Liver (tissue), 8 donors: ENCODE measurements at regions not wholly inside any gene's neighbourhood (a gene's known extent, or its start where the extent isn't known, plus 50 kb on each side); places are given as distances from the start of the nearest gene placed in this dataset.
"Not testable (repeated sequence)": the region's sequence is repeated elsewhere in the genome, so short reads cannot be mapped to it uniquely, and the experiment has no call there.

ENCODE experiments used
- DNase-seq: peaks from one replicate; pipeline ENCODE4 v3.0.0-alpha.2; 2017; ENCODE audit warnings: low spot score
- H3K27ac ChIP-seq, 2 donors: one replicate each; pipeline ENCODE4 v1.7.0; 2013; ENCODE audit warnings: inconsistent platforms in 2 of 2, low read length in 2 of 2, control low read depth in 1 of 2, low read depth in 1 of 2, mild to moderate bottlenecking in 1 of 2
- H3K27me3 ChIP-seq, 4 donors: one replicate each; pipeline versions ENCODE4 v1.6.1 to v1.7.0; 2013; ENCODE audit warnings: low read length in 3 of 4, inconsistent platforms in 1 of 4, mild to moderate bottlenecking in 1 of 4, moderate library complexity in 1 of 4; ENCODE audit not compliant: control insufficient read depth in 4 of 4, insufficient read depth in 4 of 4
- H3K36me3 ChIP-seq, 4 donors: one replicate each; pipeline versions ENCODE4 v1.6.1 to v1.7.0; 2013; ENCODE audit warnings: low read length in 3 of 4, mild to moderate bottlenecking in 3 of 4, low read depth in 1 of 4, moderate library complexity in 1 of 4; ENCODE audit not compliant: control insufficient read depth in 4 of 4, insufficient read depth in 3 of 4
- H3K4me1 ChIP-seq, 4 donors: one replicate each; pipeline versions ENCODE4 v1.6.1 to v1.7.0; 2013; ENCODE audit warnings: low read length in 3 of 4, mild to moderate bottlenecking in 3 of 4, moderate library complexity in 1 of 4; ENCODE audit not compliant: control insufficient read depth in 4 of 4, insufficient read depth in 4 of 4
- H3K4me3 ChIP-seq, 3 donors: one replicate each; pipeline versions ENCODE4 v1.6.1 to v1.7.0; 2013; ENCODE audit warnings: low read length in 3 of 3, control low read depth in 1 of 3, low read depth in 1 of 3, mild to moderate bottlenecking in 1 of 3
- H3K9ac ChIP-seq, 2 donors: one replicate each; pipeline ENCODE4 v1.7.0; 2013; ENCODE audit warnings: low read length in 2 of 2, mild to moderate bottlenecking in 2 of 2, moderate library complexity in 2 of 2, control low read depth in 1 of 2, low read depth in 1 of 2
- H3K9me3 ChIP-seq, 4 donors: one replicate each; pipeline versions ENCODE4 v1.6.1 to v1.7.0; 2013; ENCODE audit warnings: low read length in 3 of 4; ENCODE audit not compliant: control insufficient read depth in 4 of 4
- EGR1 ChIP-seq, 2 donors: IDR thresholded peaks; 2 replicates each; pipeline ENCODE4 v1.6.1; 2016 to 2018; ENCODE audit warnings: antibody characterized with exemption in 2 of 2, low read depth in 2 of 2
- FOXA1 ChIP-seq: IDR thresholded peaks from 2 replicates; pipeline ENCODE4 v1.6.1; 2016; ENCODE audit warnings: antibody characterized with exemption
- FOXA2 ChIP-seq: IDR thresholded peaks from 2 replicates; pipeline ENCODE4 v1.6.1; 2016; ENCODE audit warnings: antibody characterized with exemption
- GABPA ChIP-seq, 2 donors: IDR thresholded peaks in 1 of 2; conservative IDR thresholded peaks in 1 of 2; 2 replicates each; pipeline ENCODE4 v1.6.1; 2016; ENCODE audit warnings: antibody characterized with exemption in 2 of 2, mild to moderate bottlenecking in 1 of 2, moderate library complexity in 1 of 2
- HNF4A ChIP-seq, 2 donors: conservative IDR thresholded peaks; 2 replicates each; pipeline ENCODE4 v1.6.1; 2016; ENCODE audit warnings: antibody characterized with exemption in 2 of 2, mild to moderate bottlenecking in 2 of 2
- HNF4G ChIP-seq: IDR thresholded peaks from 2 replicates; pipeline ENCODE4 v1.6.1; 2016; ENCODE audit warnings: antibody characterized with exemption
- JUND ChIP-seq, 2 donors: IDR thresholded peaks; 2 replicates each; pipeline ENCODE4 v1.6.1; 2016; ENCODE audit warnings: antibody characterized with exemption in 2 of 2
- NR2F2 ChIP-seq: IDR thresholded peaks from 2 replicates; pipeline ENCODE4 v1.6.1; 2016; ENCODE audit warnings: antibody characterized with exemption
- RAD21 ChIP-seq, 2 donors: IDR thresholded peaks; 2 replicates each; pipeline ENCODE4 v1.6.1; 2016; ENCODE audit warnings: antibody characterized with exemption in 2 of 2, mild to moderate bottlenecking in 2 of 2
- RXRA ChIP-seq, 2 donors: IDR thresholded peaks; 2 replicates each; pipeline ENCODE4 v1.6.1; 2017 to 2018; ENCODE audit warnings: antibody characterized with exemption in 2 of 2, mild to moderate bottlenecking in 1 of 2
- SP1 ChIP-seq: IDR thresholded peaks from 2 replicates; pipeline ENCODE4 v1.6.1; 2018; ENCODE audit warnings: antibody characterized with exemption, mild to moderate bottlenecking
- TAF1 ChIP-seq: conservative IDR thresholded peaks from 2 replicates; pipeline ENCODE4 v1.6.1; 2016; ENCODE audit warnings: antibody characterized with exemption, mild to moderate bottlenecking
- YY1 ChIP-seq: IDR thresholded peaks from 2 replicates; pipeline ENCODE4 v1.6.1; 2016; ENCODE audit warnings: antibody characterized with exemption, mild to moderate bottlenecking
- WGBS: extraction: QIAGEN DNeasy Blood & Tissue Kit; methylation state at CpG from one replicate; pipeline ENCODE4 v1.1.7; 2013; 5-methylcytosine and 5-hydroxymethylcytosine counted together
- TF ChIP-seq, protein P1 (sequence below): IDR thresholded peaks from 2 replicates; pipeline ENCODE4 v1.6.1; 2016; ENCODE audit warnings: antibody characterized with exemption
- TF ChIP-seq, protein P2 (sequence below): fragments of 150-350 bp; IDR thresholded peaks from 2 replicates; pipeline ENCODE4 v1.5.1; 2017; ENCODE audit warnings: improper control_type of control experiment, low read depth, low read length; ENCODE audit not compliant: missing input control
- TF ChIP-seq, protein P3 (sequence below): IDR thresholded peaks from 2 replicates; pipeline ENCODE4 v1.6.1; 2016; ENCODE audit warnings: antibody characterized with exemption
- TF ChIP-seq, protein P4 (sequence below): IDR thresholded peaks from 2 replicates; pipeline ENCODE4 v1.6.1; 2016; ENCODE audit warnings: antibody characterized with exemption
- TF ChIP-seq, protein P5 (sequence below): IDR thresholded peaks from 2 replicates; pipeline ENCODE4 v1.6.1; 2016; ENCODE audit warnings: antibody characterized with exemption, mild to moderate bottlenecking
- donor health status: healthy.
- donor health status: healthy.
- donor health status: healthy.
- donor health status: healthy.
- donor health status: healthy.

DNA sequence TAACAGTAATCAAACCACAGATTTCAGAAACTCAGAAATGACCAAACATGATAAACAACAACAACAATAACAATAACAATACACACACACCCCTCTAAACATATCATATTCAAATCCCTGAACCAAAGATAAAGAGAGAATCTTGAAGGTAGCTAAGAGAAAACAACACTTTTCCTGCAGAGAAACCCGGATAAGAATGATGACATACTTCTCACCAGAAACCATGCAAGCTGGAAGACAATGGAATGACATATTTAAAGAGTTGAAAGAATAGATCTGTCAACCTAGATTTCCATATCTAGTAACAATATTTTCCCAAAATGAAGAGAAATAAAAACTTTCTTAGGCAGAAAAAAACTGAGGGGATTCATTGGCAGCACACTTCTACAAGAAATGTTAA is 138.1 kb downstream of the LIG4 start:
- H3K27me3 ChIP-seq = no peaks in the 10 kb centered on the region
- H3K4me1 ChIP-seq = no peaks in the 10 kb centered on the region
- no peaks in the 10 kb centered on the region for H3K9me3 ChIP-seq
- no peaks in the 10 kb centered on the region for H3K36me3 ChIP-seq
- no peak overlapping the region for H3K27ac ChIP-seq
- TF ChIP-seq, protein P1, sequence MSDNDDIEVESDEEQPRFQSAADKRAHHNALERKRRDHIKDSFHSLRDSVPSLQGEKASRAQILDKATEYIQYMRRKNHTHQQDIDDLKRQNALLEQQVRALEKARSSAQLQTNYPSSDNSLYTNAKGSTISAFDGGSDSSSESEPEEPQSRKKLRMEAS = no peak
- no peak for TF ChIP-seq FOXA2
- TF ChIP-seq RXRA (IDR thresholded peaks at IDR 0.05) = no peak
- TF ChIP-seq, protein P2, sequence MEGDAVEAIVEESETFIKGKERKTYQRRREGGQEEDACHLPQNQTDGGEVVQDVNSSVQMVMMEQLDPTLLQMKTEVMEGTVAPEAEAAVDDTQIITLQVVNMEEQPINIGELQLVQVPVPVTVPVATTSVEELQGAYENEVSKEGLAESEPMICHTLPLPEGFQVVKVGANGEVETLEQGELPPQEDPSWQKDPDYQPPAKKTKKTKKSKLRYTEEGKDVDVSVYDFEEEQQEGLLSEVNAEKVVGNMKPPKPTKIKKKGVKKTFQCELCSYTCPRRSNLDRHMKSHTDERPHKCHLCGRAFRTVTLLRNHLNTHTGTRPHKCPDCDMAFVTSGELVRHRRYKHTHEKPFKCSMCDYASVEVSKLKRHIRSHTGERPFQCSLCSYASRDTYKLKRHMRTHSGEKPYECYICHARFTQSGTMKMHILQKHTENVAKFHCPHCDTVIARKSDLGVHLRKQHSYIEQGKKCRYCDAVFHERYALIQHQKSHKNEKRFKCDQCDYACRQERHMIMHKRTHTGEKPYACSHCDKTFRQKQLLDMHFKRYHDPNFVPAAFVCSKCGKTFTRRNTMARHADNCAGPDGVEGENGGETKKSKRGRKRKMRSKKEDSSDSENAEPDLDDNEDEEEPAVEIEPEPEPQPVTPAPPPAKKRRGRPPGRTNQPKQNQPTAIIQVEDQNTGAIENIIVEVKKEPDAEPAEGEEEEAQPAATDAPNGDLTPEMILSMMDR = no peak
- TF ChIP-seq NR2F2 = no peak
- TF ChIP-seq RAD21 (IDR thresholded peaks at IDR 0.05) = no peak
- no peak for TF ChIP-seq FOXA1
- no peak for TF ChIP-seq TAF1
- TF ChIP-seq GABPA (IDR thresholded peaks at IDR 0.05 in 1 of 2, conservative IDR thresholded peaks at IDR 0.05 in 1 of 2) = no peak
- no peak for TF ChIP-seq SP1
- TF ChIP-seq YY1 = no peak
- TF ChIP-seq, protein P3, sequence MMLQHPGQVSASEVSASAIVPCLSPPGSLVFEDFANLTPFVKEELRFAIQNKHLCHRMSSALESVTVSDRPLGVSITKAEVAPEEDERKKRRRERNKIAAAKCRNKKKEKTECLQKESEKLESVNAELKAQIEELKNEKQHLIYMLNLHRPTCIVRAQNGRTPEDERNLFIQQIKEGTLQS = no peak
- TF ChIP-seq, protein P4, sequence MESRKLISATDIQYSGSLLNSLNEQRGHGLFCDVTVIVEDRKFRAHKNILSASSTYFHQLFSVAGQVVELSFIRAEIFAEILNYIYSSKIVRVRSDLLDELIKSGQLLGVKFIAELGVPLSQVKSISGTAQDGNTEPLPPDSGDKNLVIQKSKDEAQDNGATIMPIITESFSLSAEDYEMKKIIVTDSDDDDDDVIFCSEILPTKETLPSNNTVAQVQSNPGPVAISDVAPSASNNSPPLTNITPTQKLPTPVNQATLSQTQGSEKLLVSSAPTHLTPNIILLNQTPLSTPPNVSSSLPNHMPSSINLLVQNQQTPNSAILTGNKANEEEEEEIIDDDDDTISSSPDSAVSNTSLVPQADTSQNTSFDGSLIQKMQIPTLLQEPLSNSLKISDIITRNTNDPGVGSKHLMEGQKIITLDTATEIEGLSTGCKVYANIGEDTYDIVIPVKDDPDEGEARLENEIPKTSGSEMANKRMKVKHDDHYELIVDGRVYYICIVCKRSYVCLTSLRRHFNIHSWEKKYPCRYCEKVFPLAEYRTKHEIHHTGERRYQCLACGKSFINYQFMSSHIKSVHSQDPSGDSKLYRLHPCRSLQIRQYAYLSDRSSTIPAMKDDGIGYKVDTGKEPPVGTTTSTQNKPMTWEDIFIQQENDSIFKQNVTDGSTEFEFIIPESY = no peak
- no peak for TF ChIP-seq HNF4A (conservative IDR thresholded peaks at IDR 0.05)
- no peak for TF ChIP-seq EGR1 (IDR thresholded peaks at IDR 0.05; ENCODE audit: low read depth in 2 of 2)
- TF ChIP-seq JUND (IDR thresholded peaks at IDR 0.05) = no peak
- TF ChIP-seq, protein P5, sequence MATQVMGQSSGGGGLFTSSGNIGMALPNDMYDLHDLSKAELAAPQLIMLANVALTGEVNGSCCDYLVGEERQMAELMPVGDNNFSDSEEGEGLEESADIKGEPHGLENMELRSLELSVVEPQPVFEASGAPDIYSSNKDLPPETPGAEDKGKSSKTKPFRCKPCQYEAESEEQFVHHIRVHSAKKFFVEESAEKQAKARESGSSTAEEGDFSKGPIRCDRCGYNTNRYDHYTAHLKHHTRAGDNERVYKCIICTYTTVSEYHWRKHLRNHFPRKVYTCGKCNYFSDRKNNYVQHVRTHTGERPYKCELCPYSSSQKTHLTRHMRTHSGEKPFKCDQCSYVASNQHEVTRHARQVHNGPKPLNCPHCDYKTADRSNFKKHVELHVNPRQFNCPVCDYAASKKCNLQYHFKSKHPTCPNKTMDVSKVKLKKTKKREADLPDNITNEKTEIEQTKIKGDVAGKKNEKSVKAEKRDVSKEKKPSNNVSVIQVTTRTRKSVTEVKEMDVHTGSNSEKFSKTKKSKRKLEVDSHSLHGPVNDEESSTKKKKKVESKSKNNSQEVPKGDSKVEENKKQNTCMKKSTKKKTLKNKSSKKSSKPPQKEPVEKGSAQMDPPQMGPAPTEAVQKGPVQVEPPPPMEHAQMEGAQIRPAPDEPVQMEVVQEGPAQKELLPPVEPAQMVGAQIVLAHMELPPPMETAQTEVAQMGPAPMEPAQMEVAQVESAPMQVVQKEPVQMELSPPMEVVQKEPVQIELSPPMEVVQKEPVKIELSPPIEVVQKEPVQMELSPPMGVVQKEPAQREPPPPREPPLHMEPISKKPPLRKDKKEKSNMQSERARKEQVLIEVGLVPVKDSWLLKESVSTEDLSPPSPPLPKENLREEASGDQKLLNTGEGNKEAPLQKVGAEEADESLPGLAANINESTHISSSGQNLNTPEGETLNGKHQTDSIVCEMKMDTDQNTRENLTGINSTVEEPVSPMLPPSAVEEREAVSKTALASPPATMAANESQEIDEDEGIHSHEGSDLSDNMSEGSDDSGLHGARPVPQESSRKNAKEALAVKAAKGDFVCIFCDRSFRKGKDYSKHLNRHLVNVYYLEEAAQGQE = no peak
- TF ChIP-seq HNF4G = no peak
- H3K9ac ChIP-seq = no peak overlapping the region
- 80% methylated on average over 1 of the region's 1 CpG for WGBS
- no peak overlapping the region for H3K4me3 ChIP-seq
- no peak for DNase-seq

DNA sequence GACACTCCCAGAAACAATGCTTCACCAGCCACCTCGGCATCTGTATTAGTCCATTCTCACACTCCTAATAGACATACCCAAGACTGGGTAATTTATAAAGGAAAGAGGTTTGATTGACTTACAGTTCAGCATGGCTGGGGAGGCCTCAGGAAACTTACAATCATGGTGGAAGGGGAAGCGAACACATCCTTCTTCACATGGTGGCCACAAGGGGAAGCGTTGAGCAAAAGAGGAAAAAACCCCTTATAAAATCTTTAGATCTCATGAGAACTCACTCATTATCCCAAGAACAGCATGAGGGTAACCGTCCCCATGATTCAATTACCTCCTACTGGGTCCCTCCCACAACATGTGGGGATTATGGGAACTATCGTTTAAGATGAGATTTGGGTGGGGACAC is 140.9 kb downstream of the LIG4 start:
- H3K9me3 ChIP-seq = not testable (repeated sequence)
- WGBS = 69% methylated on average over 5 of the region's 5 CpGs

More for the DNA sequence above, 140.9 kb downstream of the LIG4 start:
- not testable (repeated sequence) for H3K27me3 ChIP-seq, H3K27ac ChIP-seq, H3K4me1 ChIP-seq, H3K9ac ChIP-seq, H3K4me3 ChIP-seq, DNase-seq, H3K36me3 ChIP-seq
